Thyroid gland (tissue), 4 donors: ENCODE measurements at regions not wholly inside any gene's neighbourhood (a gene's known extent, or its start where the extent isn't known, plus 50 kb on each side); places are given as distances from the start of the nearest gene placed in this dataset.

Experiments used
- CTCF ChIP-seq, 6 experiments: fragments of 200-600 bp in 3 of 6; fragments of 450-650 bp in 3 of 6; sonication (generic) in 3 of 6; IDR thresholded peaks; one replicate each; pipeline ENCODE4 v1.5.1; 2016 to 2019; ENCODE audit warnings: antibody characterized with exemption in 6 of 6, mild to moderate bottlenecking in 2 of 6, inconsistent platforms in 1 of 6, moderate library complexity in 1 of 6
- POLR2A ChIP-seq, 2 donors: fragments of 450-650 bp; IDR thresholded peaks; one replicate each; pipeline ENCODE4 v1.6.1; 2017; ENCODE audit warnings: antibody characterized with exemption in 2 of 2, mild to moderate bottlenecking in 2 of 2, moderate library complexity in 1 of 2

GRCh38 chr16:86883583-86884389 is 305.4 kb downstream of the FOXL1 start:
- TF ChIP-seq CTCF (IDR thresholded peaks at IDR 0.05) (no peak), POLR2A (IDR thresholded peaks at IDR 0.05) (no peak)
